ENCODE measurements at regions not wholly inside any gene's neighbourhood (a gene's known extent, or its start where the extent isn't known, plus 50 kb on each side); places are given as distances from the start of the nearest gene placed in this dataset.
"Not testable (repeated sequence)": the region's sequence is repeated elsewhere in the genome, so short reads cannot be mapped to it uniquely, and the experiment has no call there.

DNA sequence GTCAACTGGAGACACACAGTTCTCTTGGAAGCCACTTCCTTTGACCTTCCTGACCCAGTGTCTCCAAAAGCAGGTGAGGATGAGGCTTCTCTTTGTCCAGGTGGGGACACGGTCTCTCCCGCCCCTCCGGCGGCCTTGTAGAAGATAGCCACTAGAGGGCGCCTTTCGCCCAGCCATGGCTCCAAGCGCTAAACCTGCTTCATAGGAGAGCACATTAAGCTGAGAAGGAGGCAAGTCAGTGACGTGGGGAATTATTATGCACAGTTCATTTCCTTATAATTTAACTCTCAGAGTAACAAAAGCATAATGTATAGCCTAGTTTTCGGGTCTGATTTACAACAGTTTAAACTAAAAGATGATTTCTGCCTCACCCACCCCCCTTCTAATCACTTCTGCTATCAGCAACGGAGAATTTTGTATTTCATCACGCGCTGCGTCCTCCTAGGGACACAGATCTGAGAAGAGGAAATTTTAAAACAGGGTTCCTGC, 208.7 kb downstream of the ICOS start:
- Mint-ChIP-seq H3K4me1 (ENCODE audit: low read depth) (peaks cover 10% of the 10 kb centered on the region), H3K9me3 (ENCODE audit: low read depth) (peaks cover 10% of the 10 kb centered on the region), H3K36me3 (ENCODE audit: low read depth) (peaks cover under 1% of the 10 kb centered on the region), H3K27ac (ENCODE audit: unreplicated experiment) (peak overlapping the region; percentile 80), H3K27me3 (ENCODE audit: low read depth) (peaks cover 15% of the 10 kb centered on the region), H3K4me3 (ENCODE audit: unreplicated experiment) (peak overlapping the region; percentile 76)
- no peak for DNase-seq (ENCODE audit: low spot score)
- TF ChIP-seq, protein P1, sequence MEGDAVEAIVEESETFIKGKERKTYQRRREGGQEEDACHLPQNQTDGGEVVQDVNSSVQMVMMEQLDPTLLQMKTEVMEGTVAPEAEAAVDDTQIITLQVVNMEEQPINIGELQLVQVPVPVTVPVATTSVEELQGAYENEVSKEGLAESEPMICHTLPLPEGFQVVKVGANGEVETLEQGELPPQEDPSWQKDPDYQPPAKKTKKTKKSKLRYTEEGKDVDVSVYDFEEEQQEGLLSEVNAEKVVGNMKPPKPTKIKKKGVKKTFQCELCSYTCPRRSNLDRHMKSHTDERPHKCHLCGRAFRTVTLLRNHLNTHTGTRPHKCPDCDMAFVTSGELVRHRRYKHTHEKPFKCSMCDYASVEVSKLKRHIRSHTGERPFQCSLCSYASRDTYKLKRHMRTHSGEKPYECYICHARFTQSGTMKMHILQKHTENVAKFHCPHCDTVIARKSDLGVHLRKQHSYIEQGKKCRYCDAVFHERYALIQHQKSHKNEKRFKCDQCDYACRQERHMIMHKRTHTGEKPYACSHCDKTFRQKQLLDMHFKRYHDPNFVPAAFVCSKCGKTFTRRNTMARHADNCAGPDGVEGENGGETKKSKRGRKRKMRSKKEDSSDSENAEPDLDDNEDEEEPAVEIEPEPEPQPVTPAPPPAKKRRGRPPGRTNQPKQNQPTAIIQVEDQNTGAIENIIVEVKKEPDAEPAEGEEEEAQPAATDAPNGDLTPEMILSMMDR (IDR thresholded peaks at IDR 0.05) = peak; percentile 99

DNA sequence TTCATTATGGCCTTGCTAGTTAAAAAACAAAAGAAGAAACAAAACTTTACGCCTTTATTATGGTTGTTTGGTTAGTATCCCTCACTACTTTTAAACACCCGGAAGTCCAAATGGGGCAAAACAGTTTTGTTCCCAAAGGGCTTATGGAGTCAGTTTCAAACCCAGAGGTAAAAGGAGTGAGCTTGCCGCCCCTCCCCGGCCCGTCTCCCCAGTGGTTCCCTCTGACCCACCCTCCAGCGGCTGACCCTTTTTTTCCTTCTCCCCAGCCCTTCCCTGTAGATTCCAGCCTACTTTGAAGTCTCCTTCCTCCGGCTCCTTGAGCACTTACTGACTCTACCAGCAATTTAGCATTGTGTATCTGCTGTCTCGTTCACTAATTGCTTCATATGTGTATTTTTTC, 209.2 kb downstream of the ICOS start:
- Mint-ChIP-seq H3K9me3 (ENCODE audit: low read depth) (peaks cover 10% of the 10 kb centered on the region), H3K4me3 (ENCODE audit: unreplicated experiment) (peak overlapping the region; percentile 76), H3K27me3 (ENCODE audit: low read depth) (peaks cover 17% of the 10 kb centered on the region), H3K4me1 (ENCODE audit: low read depth) (peaks cover 10% of the 10 kb centered on the region), H3K36me3 (ENCODE audit: low read depth) (peaks cover 2% of the 10 kb centered on the region), H3K27ac (ENCODE audit: unreplicated experiment) (peak overlapping the region; percentile 80)
- DNase-seq (ENCODE audit: low spot score) = no peak
- TF ChIP-seq, protein P1 (IDR thresholded peaks at IDR 0.05) = no peak

DNA sequence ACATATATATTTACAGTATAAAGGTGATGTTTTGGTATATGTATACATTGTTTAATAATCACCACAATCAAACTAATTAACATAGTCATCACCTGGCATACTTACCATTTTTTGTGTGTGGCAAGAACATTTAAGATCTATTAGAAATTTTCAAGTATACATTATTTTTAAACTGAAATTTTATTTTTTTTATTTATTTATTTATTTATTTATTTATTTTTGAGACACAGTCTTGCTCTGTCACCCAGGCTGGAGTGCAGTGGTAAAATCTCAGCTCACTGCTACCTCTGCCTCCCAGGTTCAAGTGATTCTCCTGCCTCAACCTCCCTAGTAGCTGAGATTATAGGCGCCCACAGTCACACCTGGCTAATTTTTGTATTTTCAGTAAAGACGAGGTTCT, 210.5 kb downstream of the ICOS start:
- H3K9me3 Mint-ChIP-seq (ENCODE audit: low read depth); H3K4me3 Mint-ChIP-seq (ENCODE audit: unreplicated experiment); H3K36me3 Mint-ChIP-seq (ENCODE audit: low read depth); H3K27ac Mint-ChIP-seq (ENCODE audit: unreplicated experiment); DNase-seq (ENCODE audit: low spot score): not testable (repeated sequence)
- Mint-ChIP-seq H3K27me3 (ENCODE audit: low read depth) (peaks cover 21% of the 10 kb centered on the region), H3K4me1 (ENCODE audit: low read depth) (peaks cover 10% of the 10 kb centered on the region)

DNA sequence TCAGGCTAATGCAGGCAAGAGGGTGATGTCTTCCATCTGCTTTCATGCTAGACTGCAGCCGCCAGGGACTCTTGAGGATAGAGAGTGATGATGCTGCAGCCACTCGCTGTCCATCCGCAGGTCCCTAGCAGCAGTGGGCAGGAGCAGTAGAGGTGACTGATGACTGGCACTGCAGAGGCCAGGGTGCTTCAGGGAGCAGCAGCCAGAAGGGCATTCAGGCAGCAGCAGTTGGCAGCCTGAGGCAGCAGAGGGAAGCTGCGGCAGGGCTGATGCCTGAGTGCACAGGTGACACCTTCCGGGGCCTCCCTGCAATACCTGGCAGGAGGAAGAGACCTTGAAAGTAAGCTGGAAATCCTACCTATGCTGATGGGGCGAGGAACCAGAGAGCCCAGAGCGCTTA, 214.2 kb downstream of the ICOS start:
- DNase-seq (ENCODE audit: low spot score) = no peak
- Mint-ChIP-seq H3K36me3 (ENCODE audit: low read depth) (peaks cover 2% of the 10 kb centered on the region), H3K27ac (ENCODE audit: unreplicated experiment) (no peak overlapping the region), H3K4me1 (ENCODE audit: low read depth) (peaks cover 4% of the 10 kb centered on the region), H3K27me3 (ENCODE audit: low read depth) (peaks cover 11% of the 10 kb centered on the region), H3K9me3 (ENCODE audit: low read depth) (peaks cover 10% of the 10 kb centered on the region), H3K4me3 (ENCODE audit: unreplicated experiment) (no peak overlapping the region)
- TF ChIP-seq, protein P1 (IDR thresholded peaks at IDR 0.05) = no peak

DNA sequence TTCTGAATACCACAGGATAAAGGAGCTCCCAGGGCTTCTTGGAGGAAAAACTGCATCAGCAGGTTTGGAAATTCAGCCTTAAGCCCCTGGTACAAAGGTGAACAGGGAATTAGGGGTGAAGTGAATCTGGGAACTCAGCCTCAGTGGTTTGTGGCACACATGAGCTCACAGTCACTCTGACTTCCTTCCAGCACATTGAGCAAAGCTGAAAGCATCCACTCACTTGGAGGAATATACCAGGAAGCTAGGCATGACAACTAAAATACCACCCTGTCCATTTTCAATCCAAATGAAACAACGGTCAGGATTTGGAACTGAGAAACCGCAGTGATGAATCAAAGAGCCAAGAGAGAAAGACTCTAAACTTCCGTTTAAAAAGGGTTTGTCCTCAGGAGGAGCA, 216.1 kb downstream of the ICOS start:
- H3K9me3 Mint-ChIP-seq (ENCODE audit: low read depth) = peaks cover 10% of the 10 kb centered on the region
- DNase-seq (ENCODE audit: low spot score) = no peak
- no peaks in the 10 kb centered on the region for H3K4me1 Mint-ChIP-seq (ENCODE audit: low read depth)
- H3K27me3 Mint-ChIP-seq (ENCODE audit: low read depth) = peaks cover 11% of the 10 kb centered on the region
- peaks cover 3% of the 10 kb centered on the region for H3K36me3 Mint-ChIP-seq (ENCODE audit: low read depth)
- H3K4me3 Mint-ChIP-seq (ENCODE audit: unreplicated experiment) = no peak overlapping the region
- TF ChIP-seq, protein P1 (IDR thresholded peaks at IDR 0.05) = no peak
- no peak overlapping the region for H3K27ac Mint-ChIP-seq (ENCODE audit: unreplicated experiment)

DNA sequence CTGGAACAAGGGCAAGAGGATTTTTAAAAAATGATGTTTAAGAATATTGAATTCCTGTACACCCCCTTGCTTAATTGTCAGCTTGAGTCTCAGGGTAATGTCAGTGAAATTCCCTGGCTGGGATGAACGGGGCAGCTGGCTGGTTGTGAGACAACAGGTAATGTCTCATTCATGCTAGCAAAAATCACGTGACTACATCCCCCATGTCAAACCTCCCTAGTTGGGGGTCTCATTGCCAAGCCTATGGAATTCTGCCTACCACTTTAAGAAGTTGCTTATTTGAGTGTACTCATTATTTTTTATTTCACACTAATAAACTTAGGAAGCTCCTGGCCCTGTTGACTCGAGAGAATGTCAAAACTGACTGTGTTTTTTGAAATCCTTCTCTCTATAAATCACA, 218.3 kb downstream of the ICOS start:
- TF ChIP-seq, protein P1 (IDR thresholded peaks at IDR 0.05) = no peak
- H3K9me3 Mint-ChIP-seq (ENCODE audit: low read depth) = no peaks in the 10 kb centered on the region
- no peak for DNase-seq (ENCODE audit: low spot score)
- H3K27me3 Mint-ChIP-seq (ENCODE audit: low read depth) = peaks cover 11% of the 10 kb centered on the region
- H3K27ac Mint-ChIP-seq (ENCODE audit: unreplicated experiment) = no peak overlapping the region
- H3K4me3 Mint-ChIP-seq (ENCODE audit: unreplicated experiment) = no peak overlapping the region
- H3K4me1 Mint-ChIP-seq (ENCODE audit: low read depth) = no peaks in the 10 kb centered on the region
- peaks cover 3% of the 10 kb centered on the region for H3K36me3 Mint-ChIP-seq (ENCODE audit: low read depth)

Data from chondrocyte (in vitro differentiated cells).